SKM-1 (cell line): ENCODE measurements at regions not wholly inside any gene's neighbourhood (a gene's known extent, or its start where the extent isn't known, plus 50 kb on each side); places are given as distances from the start of the nearest gene placed in this dataset.
A peak's percentile ranks its signal among the peaks of the same experiment; 100 is the strongest.

Source experiments
- DNase-seq: peaks from one replicate; lab custom pipeline; 2025; ENCODE audit not compliant: unreplicated experiment; lab: John Stamatoyannopoulos, UW

- DNase-seq: no peak
Observed at GRCh38 chr11:95717314-95717713, 72.3 kb downstream of the FAM76B start.

- no peak for DNase-seq
Observed at GRCh38 chr11:95716266-95716665, 73.3 kb downstream of the FAM76B start.

GRCh38 chr11:95715777-95716241 lies 73.8 kb downstream of the FAM76B start:
- DNase-seq: no peak

DNA sequence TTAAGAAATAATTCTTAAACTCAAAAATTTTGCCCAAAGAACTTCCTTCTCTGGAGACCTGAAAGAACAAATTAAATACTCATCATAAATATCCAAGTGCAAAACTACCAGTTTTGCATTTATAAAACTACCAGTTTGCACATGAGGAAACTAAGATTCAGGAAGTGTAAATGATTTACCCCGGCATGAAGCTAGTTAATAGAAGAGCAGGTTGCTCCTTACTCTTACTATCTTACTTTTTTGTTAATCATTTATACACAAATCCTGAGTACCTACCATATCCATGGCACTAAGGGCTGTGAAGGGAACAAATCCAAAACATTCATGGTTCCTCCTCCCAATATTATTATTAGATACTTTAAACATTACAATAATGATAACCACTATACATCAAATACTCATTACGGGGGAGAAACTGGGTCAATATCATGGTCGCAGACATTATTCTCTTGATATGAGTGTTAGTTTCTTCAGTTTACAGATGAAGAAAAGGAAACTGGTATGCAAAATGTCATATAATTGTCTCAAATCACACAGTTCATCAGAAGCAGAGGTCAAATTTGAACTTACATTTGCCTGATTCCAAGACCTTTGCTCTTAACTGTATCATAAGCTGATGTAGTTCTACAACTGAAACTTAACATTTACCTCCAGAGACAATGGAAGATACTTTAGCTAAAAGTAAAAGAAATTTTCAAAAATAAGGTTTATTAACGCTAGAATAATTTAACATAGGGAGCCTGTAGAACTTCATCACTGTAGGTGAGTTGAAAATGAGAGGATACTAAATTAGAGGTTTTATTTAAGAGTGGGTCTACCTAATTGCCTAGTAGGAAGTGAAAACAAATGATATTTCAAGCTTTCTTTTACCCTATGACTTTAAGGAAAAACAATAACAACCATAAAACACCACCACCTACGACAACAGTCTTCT lies 74.5 kb downstream of the FAM76B start:
- no peak for DNase-seq

DNA sequence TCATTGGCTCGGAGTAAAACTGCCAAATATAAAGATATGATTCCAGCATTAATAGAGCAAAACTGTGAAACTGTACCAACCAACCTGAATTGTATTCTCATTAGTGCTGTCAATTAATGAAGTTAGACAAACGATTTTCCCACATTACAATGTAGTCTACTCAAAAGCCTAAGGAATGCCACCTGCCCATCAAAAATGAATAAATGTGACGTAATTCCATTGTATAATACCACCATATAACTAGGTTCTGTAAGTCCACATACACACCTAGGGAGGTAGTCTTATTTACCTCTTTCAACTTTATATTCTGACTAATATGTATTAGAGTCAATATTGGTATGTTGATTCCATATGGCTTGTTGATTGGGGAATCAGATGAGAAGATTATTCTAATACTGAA lies 76.2 kb downstream of the FAM76B start:
- DNase-seq: no peak

DNA sequence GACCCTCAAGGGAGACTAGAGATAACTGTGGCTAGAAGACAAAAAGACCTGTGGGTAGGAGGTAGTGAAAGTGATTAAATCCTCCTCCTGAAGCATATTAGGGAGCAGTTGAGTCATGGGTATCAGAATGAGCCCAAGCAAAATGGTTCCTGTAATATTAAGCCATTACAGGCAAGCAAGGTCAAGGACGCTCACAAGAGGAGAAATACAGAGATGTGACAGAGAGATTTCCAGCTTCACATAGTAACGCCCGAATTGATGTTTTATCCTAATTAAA lies 77.7 kb downstream of the FAM76B start:
- DNase-seq: no peak

GRCh38 chr11:95711162-95711944 lies 78.2 kb downstream of the FAM76B start:
- no peak for DNase-seq

DNA sequence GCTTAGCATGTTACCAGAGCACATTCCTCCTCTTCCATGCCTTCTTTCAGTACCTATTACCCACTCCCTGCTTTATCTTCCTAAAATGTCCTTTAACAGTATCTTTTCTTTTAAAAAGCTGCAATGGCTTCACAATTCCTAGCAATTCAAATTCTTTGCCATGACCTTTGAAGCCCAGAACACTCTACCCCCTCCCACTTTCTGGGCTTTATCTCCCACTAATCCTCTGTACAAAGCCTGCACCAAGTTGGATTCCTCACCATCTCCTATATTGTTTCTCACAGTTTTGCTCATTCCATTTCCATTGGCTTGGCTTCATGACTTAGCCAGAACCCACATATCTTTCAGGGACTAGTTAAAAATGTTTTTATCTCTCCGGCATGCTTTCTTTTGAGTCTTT lies 80.9 kb downstream of the FAM76B start:
- DNase-seq: no peak

DNA sequence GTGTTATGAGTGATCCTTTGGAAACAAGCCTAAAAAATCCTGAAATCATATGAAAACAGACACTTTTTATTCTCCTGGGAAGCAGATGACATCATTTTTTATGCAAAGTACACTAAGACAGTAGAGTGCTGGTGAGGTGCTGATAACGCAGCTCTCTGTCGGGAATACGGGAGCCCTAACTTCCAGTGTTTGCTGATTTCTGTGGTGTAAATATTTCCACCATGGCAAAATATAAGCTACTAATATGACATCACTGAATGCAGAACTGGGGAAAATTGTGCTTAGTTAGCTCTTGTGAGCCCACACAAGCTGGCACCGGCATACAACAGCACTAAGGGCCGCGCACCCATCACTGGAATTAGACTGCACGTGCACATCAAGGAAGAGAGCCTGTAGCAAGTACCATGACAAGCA lies 82.6 kb downstream of the FAM76B start:
- DNase-seq: no peak

DNA sequence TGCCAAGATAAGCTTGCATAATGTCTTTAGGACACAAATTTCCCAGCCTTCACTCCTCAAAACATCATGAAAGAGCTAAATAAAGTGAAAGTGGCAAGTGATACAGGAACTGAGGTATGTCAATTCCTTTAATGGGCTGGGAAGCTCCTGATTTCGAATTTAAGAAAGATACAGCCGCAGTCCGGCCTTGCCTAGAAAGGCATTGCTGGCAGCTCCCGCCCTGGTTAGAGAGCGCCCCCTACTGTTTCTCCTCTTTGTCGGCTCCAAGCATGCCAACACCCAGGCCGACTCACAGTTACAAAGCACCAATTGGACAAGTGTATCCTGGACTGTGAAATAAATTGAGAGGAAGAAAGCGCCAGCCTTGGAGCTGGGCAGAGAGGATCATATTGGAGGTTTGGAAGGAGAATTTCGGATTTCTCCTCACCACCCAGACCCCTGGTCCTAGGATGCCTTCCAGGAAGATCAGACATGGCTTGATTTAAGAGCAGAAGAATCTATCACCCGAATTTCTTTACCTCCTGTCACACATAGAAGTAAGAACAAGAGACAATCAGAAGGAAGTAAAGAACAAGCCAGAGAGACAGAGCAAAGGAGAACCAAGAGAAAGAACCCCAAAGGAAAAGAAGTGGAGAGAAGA lies 84.0 kb downstream of the FAM76B start:
- peak; percentile 71 for DNase-seq

GRCh38 chr11:95704865-95705264 lies 84.7 kb downstream of the FAM76B start:
- DNase-seq: no peak

DNA sequence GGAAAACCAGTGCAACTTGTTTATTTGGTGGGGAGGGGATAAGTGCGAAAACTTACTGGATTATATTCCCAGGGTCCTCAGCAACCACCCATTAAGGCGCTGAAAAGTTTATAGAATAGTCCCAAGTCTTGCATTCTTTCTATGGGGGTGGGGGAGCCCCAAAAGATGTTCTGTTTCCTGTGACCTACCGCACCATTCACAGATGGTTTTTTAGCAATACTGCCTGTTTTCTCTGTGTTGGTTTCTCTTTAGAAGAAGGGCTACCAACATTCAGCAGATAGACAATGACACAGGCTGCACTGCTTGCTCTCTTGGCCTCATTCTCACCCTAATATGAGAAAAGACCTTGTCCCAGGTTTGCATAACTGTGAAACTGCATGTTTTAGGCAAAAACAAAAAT lies 86.5 kb downstream of the FAM76B start:
- no peak for DNase-seq

- DNase-seq: no peak
Observed at GRCh38 chr11:95702526-95702925, 87.1 kb downstream of the FAM76B start.

DNA sequence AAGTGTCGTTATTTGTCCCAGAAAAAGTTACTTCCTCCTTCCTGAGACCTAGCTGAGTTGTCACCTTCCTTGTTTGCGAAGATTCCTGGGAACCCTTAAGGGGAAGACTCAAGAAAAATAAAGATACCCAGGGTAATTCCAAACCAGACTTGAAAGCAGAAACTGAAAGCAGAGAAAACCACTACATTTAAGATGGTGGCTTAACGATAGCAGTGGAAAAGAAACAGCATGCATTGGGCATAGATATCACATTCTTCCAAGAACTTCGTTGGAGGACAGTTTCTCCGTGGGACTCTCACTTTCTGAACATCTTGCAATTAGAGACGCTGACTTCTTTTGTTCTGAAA lies 89.1 kb downstream of the FAM76B start:
- DNase-seq: no peak

- no peak for DNase-seq
Observed at GRCh38 chr11:95699631-95700470, 89.7 kb downstream of the FAM76B start.

DNA sequence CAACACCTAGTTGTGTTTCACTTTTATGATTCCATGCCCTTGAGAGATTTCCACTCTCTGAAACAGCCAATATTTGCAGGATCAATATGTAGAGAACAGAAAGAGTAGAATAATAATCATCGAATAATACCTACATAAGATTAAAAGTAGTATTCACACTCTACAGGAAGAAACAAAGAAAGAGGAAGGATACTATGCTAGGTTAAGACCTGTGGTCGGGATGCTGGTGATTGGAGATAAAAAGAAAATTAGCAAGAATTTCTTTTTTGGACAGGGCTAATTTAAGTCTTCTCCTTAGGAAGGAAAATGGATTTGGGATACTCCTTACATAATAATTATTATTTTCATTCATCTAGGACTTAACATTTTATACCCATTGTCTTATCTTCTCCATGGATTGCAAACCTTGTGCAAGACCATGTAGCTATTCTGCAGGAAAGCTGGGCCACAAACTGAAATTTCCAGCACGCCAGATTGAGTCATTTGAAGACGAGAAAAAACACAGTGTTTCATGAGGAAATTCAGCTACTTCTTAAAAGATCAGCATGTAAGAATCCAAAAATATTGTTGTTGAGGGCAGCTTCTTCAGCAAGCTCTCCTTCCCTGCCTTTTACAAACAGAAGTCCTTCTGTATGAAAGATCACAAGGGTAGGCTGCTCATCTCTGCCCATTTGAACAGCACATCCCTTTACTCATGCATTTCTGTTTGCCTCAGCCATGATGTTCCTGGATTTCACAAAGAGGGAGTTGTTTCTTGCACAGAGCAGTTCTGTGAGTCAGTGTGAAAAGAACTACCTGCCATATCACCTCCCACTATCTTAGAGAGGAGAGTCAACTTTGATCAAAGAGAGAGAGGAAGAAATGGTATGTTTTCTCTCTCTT lies 90.7 kb downstream of the FAM76B start:
- DNase-seq: no peak

- no peak for DNase-seq
Observed at GRCh38 chr11:95697614-95698408, 91.8 kb downstream of the FAM76B start.

DNA sequence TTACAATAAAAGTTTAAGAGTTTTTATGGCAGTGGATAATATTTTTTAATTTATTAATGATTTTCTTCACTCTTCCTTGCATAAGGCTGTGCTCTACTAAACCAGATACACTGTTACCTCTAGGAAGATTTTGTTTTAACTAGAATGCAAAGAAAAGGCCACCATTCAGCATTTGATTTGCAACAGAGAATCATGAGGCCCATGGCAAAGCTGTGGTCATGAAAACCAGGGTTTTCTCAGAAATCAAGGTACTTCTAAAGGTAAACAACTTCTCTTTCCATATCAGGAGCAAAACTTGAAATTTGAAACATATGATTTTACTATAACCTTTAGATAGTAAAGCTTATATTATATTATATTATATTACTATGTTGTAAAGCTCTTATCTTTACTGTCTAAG lies 94.4 kb downstream of the FAM76B start:
- no peak for DNase-seq

GRCh38 chr11:95693298-95693697 lies 96.3 kb downstream of the FAM76B start:
- no peak for DNase-seq
